NB4 (cell line): ENCODE measurements at regions not wholly inside any gene's neighbourhood (a gene's known extent, or its start where the extent isn't known, plus 50 kb on each side); places are given as distances from the start of the nearest gene placed in this dataset.

Experiments used
- CTCF ChIP-seq: IDR thresholded peaks from one replicate; pipeline ENCODE4 v1.5.1; 2012; ENCODE audit warnings: low read depth, low read length
- MYC ChIP-seq: IDR thresholded peaks from 2 replicates; pipeline ENCODE4 v1.6.1; 2011; ENCODE audit warnings: low read depth, low read length
- POLR2A ChIP-seq: IDR thresholded peaks from 2 replicates; pipeline ENCODE4 v1.6.1; 2011; ENCODE audit warnings: mild to moderate bottlenecking; ENCODE audit not compliant: insufficient read length; ENCODE audit errors: extremely low read depth
- TF ChIP-seq, protein P1 (sequence below): IDR thresholded peaks from 2 replicates; pipeline ENCODE4 v1.6.1; 2011; ENCODE audit warnings: low read depth, low read length

DNA sequence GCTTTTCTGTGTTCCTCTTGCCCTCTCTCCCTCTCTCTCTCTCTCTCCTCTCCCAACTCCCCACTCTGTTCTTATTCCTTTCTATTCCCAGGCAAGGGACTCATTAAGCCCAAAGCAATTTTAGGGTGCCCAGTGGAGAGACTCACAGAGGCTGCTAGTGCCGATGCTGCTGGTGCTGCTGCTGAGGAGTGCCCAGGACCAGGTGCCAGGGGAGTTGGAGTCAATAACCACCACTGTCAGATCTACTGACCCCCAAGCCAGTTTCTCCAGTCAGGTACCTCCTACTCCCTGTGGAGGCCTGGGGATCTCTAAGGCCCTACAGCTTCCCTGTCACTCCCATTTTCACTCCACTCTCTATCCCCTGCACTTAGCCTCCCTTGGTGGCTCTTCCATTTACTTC is 54.2 kb upstream of the LAS1L start:
- no peak for TF ChIP-seq CTCF
- TF ChIP-seq POLR2A: no peak
- no peak for TF ChIP-seq MYC
- TF ChIP-seq, protein P1, sequence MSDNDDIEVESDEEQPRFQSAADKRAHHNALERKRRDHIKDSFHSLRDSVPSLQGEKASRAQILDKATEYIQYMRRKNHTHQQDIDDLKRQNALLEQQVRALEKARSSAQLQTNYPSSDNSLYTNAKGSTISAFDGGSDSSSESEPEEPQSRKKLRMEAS: no peak
